OCI-LY3 (cell line): ENCODE measurements at regions not wholly inside any gene's neighbourhood (a gene's known extent, or its start where the extent isn't known, plus 50 kb on each side); places are given as distances from the start of the nearest gene placed in this dataset.

Source experiments
- H2AFZ ChIP-seq: fragments of 200-600, 300-600 bp; shearing (Covaris generic); 2 replicates; pipeline ENCODE4 v1.6.0; 2014; ENCODE audit warnings: antibody characterized with exemption, low read depth, low read length
- H3K27ac ChIP-seq: fragments of 200-600, 300-600 bp; sonication (generic); 2 replicates; pipeline ENCODE4 v1.5.1; 2014; ENCODE audit warnings: mild to moderate bottlenecking, low read length, moderate library complexity, mixed read lengths
- H3K27me3 ChIP-seq: fragments of 200-600, 300-600 bp; sonication (generic); 2 replicates; pipeline ENCODE4 v1.6.1; 2014; ENCODE audit warnings: low read depth, low read length, mixed read lengths
- H3K36me3 ChIP-seq: fragments of 200-600, 300-600 bp; sonication (generic); replicated peaks from 2 replicates; pipeline ENCODE3; 2014; ENCODE audit warnings: low read depth, low read length, mixed read lengths
- H3K4me1 ChIP-seq: fragments of 300-600, 200-600 bp; sonication (generic); 2 replicates; pipeline ENCODE4 v1.6.1; 2014; ENCODE audit warnings: low read length, mixed read lengths
- H3K4me2 ChIP-seq: fragments of 200-600, 300-600 bp; sonication (generic); 2 replicates; pipeline ENCODE4 v1.6.1; 2014; ENCODE audit warnings: low read length, mixed read lengths
- H3K4me3 ChIP-seq: fragments of 300-600, 200-600 bp; sonication (generic); 2 replicates; pipeline ENCODE4 v1.5.1; 2014; ENCODE audit warnings: antibody characterized with exemption, mild to moderate bottlenecking, low read length, moderate library complexity
- H3K79me2 ChIP-seq: fragments of 300-600, 200-600 bp; shearing (Covaris generic); 2 replicates; pipeline ENCODE4 v1.6.1; 2014; ENCODE audit warnings: mild to moderate bottlenecking, low read length, mixed read lengths
- H3K9ac ChIP-seq: fragments of 300-600, 200-600 bp; shearing (Covaris generic); 2 replicates; pipeline ENCODE4 v1.6.0; 2014; ENCODE audit warnings: mild to moderate bottlenecking, low read length, moderate library complexity
- H3K9me3 ChIP-seq: fragments of 200-600, 300-600 bp; shearing (Covaris generic); 2 replicates; pipeline ENCODE4 v1.6.1; 2014; ENCODE audit warnings: low read length, mixed read lengths; ENCODE audit not compliant: insufficient read depth
- H4K20me1 ChIP-seq: fragments of 200-600, 300-600 bp; sonication (generic); 2 replicates; pipeline ENCODE4 v1.6.1; 2016; ENCODE audit warnings: low read length, mixed read lengths; ENCODE audit not compliant: insufficient read depth
- EZH2phosphoT487 ChIP-seq: fragments of 200-600 bp; shearing (Covaris generic); IDR thresholded peaks from 2 replicates; pipeline ENCODE4 v1.6.1; 2018; ENCODE audit warnings: antibody characterized with exemption, mixed run types, low read depth
- TF ChIP-seq, protein P1 (sequence below): fragments of 200-600, 300-600 bp; sonication (generic); IDR thresholded peaks from 2 replicates; pipeline ENCODE4 v1.5.1; 2014; ENCODE audit warnings: antibody characterized with exemption, low read length, low read depth

DNA sequence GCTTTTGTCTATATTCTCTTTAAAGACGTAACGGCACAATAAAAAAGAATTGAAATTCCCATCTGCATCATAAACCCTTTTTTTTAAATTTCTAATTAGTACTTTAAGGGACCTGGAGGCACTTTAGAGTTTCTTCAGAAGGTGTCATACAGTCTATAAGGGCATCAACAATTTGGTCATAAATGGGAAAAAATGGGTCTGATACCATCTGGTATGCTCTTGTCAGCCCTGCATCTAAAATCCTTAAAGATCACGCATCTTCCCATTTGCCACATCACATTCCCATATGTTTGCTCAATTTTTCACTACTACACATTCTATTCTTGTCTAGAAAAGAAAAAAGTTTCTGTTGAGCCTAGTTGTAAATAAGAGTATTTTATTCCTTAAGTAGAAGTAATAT is 53.8 kb downstream of the COX7C start:
- Histone ChIP-seq H3K4me1 (no peaks in the 10 kb centered on the region), H3K4me3 (no peak overlapping the region), H3K79me2 (no peaks in the 10 kb centered on the region), H3K4me2 (no peak overlapping the region), H3K27ac (no peak overlapping the region), H4K20me1 (no peaks in the 10 kb centered on the region), H3K27me3 (no peaks in the 10 kb centered on the region), H2AFZ (no peak overlapping the region), H3K9me3 (no peaks in the 10 kb centered on the region), H3K36me3 (no peaks in the 10 kb centered on the region), H3K9ac (no peak overlapping the region)
- no peak for TF ChIP-seq EZH2phosphoT487
- TF ChIP-seq, protein P1, sequence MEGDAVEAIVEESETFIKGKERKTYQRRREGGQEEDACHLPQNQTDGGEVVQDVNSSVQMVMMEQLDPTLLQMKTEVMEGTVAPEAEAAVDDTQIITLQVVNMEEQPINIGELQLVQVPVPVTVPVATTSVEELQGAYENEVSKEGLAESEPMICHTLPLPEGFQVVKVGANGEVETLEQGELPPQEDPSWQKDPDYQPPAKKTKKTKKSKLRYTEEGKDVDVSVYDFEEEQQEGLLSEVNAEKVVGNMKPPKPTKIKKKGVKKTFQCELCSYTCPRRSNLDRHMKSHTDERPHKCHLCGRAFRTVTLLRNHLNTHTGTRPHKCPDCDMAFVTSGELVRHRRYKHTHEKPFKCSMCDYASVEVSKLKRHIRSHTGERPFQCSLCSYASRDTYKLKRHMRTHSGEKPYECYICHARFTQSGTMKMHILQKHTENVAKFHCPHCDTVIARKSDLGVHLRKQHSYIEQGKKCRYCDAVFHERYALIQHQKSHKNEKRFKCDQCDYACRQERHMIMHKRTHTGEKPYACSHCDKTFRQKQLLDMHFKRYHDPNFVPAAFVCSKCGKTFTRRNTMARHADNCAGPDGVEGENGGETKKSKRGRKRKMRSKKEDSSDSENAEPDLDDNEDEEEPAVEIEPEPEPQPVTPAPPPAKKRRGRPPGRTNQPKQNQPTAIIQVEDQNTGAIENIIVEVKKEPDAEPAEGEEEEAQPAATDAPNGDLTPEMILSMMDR, result no peak

DNA sequence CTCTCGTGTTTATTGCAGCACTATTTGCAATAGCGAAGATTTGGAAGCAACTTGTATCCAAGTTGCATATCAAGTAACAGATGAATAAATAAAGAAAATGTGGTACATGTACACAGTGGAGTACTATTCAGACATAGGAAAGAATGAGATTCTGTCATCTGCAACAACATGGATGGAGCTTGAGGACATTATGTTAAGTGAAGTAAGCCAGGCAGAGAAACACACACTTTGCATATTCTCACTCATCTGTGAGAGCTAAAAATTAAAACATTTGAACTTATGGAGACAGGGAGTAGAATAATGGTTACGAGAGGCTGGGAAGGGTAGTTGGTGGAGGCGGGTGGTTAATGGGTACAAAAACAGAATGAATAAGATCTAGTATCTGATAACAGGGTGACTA is 56.3 kb downstream of the COX7C start:
- no peak for TF ChIP-seq EZH2phosphoT487
- TF ChIP-seq, protein P1, result no peak
- Histone ChIP-seq H3K27ac (no peak overlapping the region), H2AFZ (no peak overlapping the region), H3K9ac (no peak overlapping the region), H3K4me3 (no peak overlapping the region), H3K36me3 (no peaks in the 10 kb centered on the region), H3K9me3 (no peaks in the 10 kb centered on the region), H3K4me1 (no peaks in the 10 kb centered on the region), H4K20me1 (no peaks in the 10 kb centered on the region), H3K79me2 (no peaks in the 10 kb centered on the region), H3K4me2 (no peak overlapping the region), H3K27me3 (no peaks in the 10 kb centered on the region)

DNA sequence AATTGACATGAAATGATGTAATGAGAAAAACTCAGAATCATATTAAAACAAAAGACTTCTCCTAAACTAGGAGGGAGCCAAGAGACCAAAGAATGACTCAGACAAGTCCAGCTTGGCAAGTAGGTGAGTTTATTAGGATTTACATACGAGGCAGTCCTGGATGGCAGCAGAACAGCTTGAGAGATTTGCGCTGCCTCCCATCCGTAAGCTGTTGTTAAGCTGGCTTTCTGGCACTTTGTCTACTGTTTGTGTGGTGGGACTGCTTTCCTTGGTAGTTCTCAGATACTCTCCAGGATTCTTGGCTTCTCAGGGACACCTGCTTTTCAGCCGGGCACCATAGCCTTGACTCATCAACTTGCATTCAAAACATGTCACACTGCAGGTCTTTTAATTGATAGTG is 57.6 kb downstream of the COX7C start:
- no peak overlapping the region for H3K27ac ChIP-seq
- TF ChIP-seq, protein P1, result no peak
- no peak for TF ChIP-seq EZH2phosphoT487
- H3K9ac ChIP-seq, result no peak overlapping the region
- no peak overlapping the region for H3K4me3 ChIP-seq
- no peaks in the 10 kb centered on the region for H3K79me2 ChIP-seq
- no peak overlapping the region for H3K4me2 ChIP-seq
- H3K27me3 ChIP-seq, result no peaks in the 10 kb centered on the region
- H2AFZ ChIP-seq, result no peak overlapping the region
- H3K36me3 ChIP-seq, result no peaks in the 10 kb centered on the region
- H4K20me1 ChIP-seq, result no peaks in the 10 kb centered on the region
- H3K4me1 ChIP-seq, result no peaks in the 10 kb centered on the region
- H3K9me3 ChIP-seq, result no peaks in the 10 kb centered on the region

DNA sequence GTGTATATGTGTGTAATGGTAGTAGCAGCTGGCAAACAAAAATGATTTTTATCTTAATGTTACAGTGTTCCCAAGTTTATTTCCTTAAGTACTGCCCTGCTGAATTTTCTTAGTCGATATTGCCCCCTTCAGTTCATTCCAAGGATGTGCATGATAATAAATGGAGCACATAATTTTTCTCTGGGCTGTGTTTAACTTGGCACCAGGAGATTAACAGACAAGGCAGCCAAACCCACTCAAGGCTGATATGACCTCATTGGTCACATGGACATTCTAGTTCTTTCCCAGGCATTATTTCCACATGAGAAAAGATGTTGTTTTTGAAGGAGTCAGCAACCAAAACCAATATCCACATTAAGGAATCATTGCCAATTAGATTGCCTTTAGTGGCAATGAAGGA is 61.8 kb downstream of the COX7C start:
- Histone ChIP-seq H3K4me1 (no peaks in the 10 kb centered on the region), H2AFZ (no peak overlapping the region), H4K20me1 (no peaks in the 10 kb centered on the region), H3K27ac (no peak overlapping the region), H3K27me3 (no peaks in the 10 kb centered on the region), H3K9ac (no peak overlapping the region), H3K9me3 (no peaks in the 10 kb centered on the region), H3K4me2 (no peak overlapping the region), H3K79me2 (no peaks in the 10 kb centered on the region), H3K36me3 (no peaks in the 10 kb centered on the region), H3K4me3 (no peak overlapping the region)
- TF ChIP-seq, protein P1, result peak; percentile 57
- TF ChIP-seq EZH2phosphoT487, result no peak
